ENCODE measurements at regions not wholly inside any gene's neighbourhood (a gene's known extent, or its start where the extent isn't known, plus 50 kb on each side); places are given as distances from the start of the nearest gene placed in this dataset.

DNA sequence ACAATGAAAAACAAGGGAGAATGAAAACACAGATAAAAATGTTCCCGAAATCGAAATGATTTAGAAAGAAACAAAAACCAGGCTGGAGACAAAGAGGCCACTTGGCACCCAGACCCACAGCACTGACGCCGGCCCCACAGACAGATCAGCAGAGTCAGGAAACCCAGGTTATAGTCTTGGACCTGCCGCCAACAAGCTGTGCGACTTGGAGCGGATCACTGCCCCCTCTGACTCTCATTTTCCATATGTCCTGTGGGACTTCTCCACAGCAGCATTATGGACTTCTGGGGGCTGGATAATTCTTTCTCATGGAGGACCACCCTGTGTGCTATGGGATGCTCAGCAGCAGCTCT, 72.4 kb downstream of the MATN1 start:
- no peak for TF ChIP-seq POLR2A (IDR thresholded peaks at IDR 0.05; ENCODE audit: low read length)
- TF ChIP-seq GATA1 (IDR thresholded peaks at IDR 0.05; ENCODE audit: low read depth, low read length), result no peak

Measured in erythroblast (primary cell).